Neural cell (in vitro differentiated cells): ENCODE measurements at regions not wholly inside any gene's neighbourhood (a gene's known extent, or its start where the extent isn't known, plus 50 kb on each side); places are given as distances from the start of the nearest gene placed in this dataset.

Source experiments
- EP300 ChIP-seq: fragments of 450-650 bp; conservative IDR thresholded peaks from 2 replicates; pipeline ENCODE4 v1.6.1; 2014; ENCODE audit warnings: antibody characterized with exemption, mild to moderate bottlenecking, moderate library complexity; ENCODE audit not compliant: poor library complexity, severe bottlenecking
- EZH2 ChIP-seq: fragments of 200-600, 300-800 bp; shearing (Covaris generic), sonication (generic); IDR thresholded peaks from 2 replicates; pipeline ENCODE4 v1.6.1; 2014; ENCODE audit warnings: antibody characterized with exemption, low read length, borderline replicate concordance, mild to moderate bottlenecking; ENCODE audit not compliant: insufficient read depth, poor library complexity, severe bottlenecking
- MXI1 ChIP-seq: fragments of 450-650 bp; conservative IDR thresholded peaks from 2 replicates; pipeline ENCODE4 v1.6.1; 2014; ENCODE audit warnings: antibody characterized with exemption, mild to moderate bottlenecking; ENCODE audit not compliant: poor library complexity, severe bottlenecking
- POLR2AphosphoS5 ChIP-seq: IDR thresholded peaks from 2 replicates; pipeline ENCODE4 v1.6.1; 2012
- RAD21 ChIP-seq: fragments of 450-650 bp; conservative IDR thresholded peaks from 2 replicates; pipeline ENCODE4 v1.6.1; 2014; ENCODE audit warnings: antibody characterized with exemption, mild to moderate bottlenecking, moderate library complexity
- SMC3 ChIP-seq: fragments of 450-650 bp; conservative IDR thresholded peaks from 2 replicates; pipeline ENCODE4 v1.6.1; 2014; ENCODE audit warnings: antibody characterized with exemption, mild to moderate bottlenecking, moderate library complexity; ENCODE audit not compliant: poor library complexity
- TAF1 ChIP-seq: IDR thresholded peaks from 2 replicates; pipeline ENCODE4 v1.6.1; 2012; ENCODE audit warnings: low read depth
- TF ChIP-seq, protein P1 (sequence below): fragments of 450-650 bp; IDR thresholded peaks from 2 replicates; pipeline ENCODE4 v1.5.1; 2014; ENCODE audit warnings: antibody characterized with exemption, mild to moderate bottlenecking, moderate library complexity; ENCODE audit not compliant: poor library complexity, severe bottlenecking

DNA sequence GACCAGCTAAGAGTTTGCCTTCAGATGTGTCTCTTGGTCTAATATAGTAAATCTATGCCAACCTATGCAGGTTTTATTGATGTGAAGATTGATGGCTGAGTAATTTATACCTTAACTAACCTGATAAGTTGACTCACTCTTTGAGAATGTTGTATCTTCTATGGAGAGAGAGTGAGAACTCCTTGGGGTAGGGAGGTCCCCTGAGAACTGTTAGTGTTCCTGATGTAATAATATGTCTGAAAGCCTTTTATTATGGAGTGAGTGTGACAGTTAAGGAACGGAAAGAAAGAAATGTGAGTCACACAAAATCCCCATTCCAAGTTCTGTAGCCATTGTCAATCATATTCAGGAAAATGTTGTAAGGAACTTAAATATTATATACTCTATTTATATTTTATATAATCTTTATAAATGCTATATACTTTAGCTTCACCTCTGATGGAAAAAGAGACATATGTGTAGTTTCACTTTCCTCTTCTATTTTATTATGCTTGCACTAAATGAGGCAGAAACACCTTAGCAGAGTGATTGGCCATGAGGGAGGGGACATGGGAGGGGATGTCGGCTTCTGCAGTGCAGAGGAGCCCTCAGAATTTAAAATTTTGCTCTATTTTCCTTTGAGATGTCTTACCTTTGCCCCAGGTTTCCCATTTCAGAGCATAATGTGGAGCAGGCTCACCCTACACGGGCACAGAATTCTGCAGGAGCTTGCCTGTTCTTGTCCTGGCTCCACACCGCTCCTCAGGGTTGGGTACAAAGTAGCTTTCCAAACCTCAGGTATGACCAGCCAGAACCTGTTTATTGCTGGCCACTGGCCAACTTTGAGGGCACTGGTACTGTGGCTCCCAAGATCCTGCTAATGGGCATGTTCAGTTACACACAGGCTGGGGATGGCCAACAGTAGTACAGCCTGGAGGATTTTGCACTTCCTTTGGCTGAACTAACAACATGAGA is 57.7 kb downstream of the ARF6 start:
- TF ChIP-seq POLR2AphosphoS5 = no peak
- no peak for TF ChIP-seq MXI1
- no peak for TF ChIP-seq EZH2
- no peak for TF ChIP-seq TAF1
- TF ChIP-seq, protein P1, sequence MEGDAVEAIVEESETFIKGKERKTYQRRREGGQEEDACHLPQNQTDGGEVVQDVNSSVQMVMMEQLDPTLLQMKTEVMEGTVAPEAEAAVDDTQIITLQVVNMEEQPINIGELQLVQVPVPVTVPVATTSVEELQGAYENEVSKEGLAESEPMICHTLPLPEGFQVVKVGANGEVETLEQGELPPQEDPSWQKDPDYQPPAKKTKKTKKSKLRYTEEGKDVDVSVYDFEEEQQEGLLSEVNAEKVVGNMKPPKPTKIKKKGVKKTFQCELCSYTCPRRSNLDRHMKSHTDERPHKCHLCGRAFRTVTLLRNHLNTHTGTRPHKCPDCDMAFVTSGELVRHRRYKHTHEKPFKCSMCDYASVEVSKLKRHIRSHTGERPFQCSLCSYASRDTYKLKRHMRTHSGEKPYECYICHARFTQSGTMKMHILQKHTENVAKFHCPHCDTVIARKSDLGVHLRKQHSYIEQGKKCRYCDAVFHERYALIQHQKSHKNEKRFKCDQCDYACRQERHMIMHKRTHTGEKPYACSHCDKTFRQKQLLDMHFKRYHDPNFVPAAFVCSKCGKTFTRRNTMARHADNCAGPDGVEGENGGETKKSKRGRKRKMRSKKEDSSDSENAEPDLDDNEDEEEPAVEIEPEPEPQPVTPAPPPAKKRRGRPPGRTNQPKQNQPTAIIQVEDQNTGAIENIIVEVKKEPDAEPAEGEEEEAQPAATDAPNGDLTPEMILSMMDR = no peak
- TF ChIP-seq SMC3 = no peak
- TF ChIP-seq EP300 = no peak
- no peak for TF ChIP-seq RAD21
